ENCODE measurements at regions not wholly inside any gene's neighbourhood (a gene's known extent, or its start where the extent isn't known, plus 50 kb on each side); places are given as distances from the start of the nearest gene placed in this dataset.

DNA sequence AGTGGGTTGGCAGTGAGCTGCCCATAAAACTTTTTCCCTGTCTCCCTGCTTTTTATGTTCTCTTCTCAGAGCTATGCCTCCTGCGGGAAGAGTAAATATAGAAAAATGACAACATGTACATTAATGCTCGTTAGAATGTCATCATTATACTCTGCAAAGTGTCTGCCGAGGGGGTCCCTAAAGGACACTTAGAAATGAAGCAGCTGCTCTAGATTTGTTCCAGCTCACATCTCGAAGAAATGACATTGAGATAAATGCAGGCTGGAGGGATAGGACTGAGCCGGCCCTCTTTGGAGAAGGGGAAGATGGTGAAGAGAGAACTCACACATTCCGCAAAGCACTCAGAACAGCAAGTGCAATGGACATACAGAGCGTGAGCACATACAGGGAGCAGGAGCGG lies 240.0 kb downstream of the NXPE2 start:
- TF ChIP-seq, protein P1, sequence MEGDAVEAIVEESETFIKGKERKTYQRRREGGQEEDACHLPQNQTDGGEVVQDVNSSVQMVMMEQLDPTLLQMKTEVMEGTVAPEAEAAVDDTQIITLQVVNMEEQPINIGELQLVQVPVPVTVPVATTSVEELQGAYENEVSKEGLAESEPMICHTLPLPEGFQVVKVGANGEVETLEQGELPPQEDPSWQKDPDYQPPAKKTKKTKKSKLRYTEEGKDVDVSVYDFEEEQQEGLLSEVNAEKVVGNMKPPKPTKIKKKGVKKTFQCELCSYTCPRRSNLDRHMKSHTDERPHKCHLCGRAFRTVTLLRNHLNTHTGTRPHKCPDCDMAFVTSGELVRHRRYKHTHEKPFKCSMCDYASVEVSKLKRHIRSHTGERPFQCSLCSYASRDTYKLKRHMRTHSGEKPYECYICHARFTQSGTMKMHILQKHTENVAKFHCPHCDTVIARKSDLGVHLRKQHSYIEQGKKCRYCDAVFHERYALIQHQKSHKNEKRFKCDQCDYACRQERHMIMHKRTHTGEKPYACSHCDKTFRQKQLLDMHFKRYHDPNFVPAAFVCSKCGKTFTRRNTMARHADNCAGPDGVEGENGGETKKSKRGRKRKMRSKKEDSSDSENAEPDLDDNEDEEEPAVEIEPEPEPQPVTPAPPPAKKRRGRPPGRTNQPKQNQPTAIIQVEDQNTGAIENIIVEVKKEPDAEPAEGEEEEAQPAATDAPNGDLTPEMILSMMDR (IDR thresholded peaks at IDR 0.05 in 2 of 3, conservative IDR thresholded peaks at IDR 0.05 in 1 of 3; ENCODE audit: borderline replicate concordance in 1 of 3, insufficient read depth in 1 of 3, low read depth in 2 of 3, low read length in 2 of 3), result no peak
- TF ChIP-seq EZH2 (IDR thresholded peaks at IDR 0.05) (no peak), POLR2A (IDR thresholded peaks at IDR 0.05; ENCODE audit: borderline replicate concordance, extremely low read depth, insufficient read depth, insufficient read length) (no peak), EZH2phosphoT487 (IDR thresholded peaks at IDR 0.05; ENCODE audit: borderline replicate concordance) (no peak), SRF (IDR thresholded peaks at IDR 0.05; ENCODE audit: low read depth) (no peak), ZNF274 (IDR thresholded peaks at IDR 0.05; ENCODE audit: low read depth, low read length) (no peak), SP1 (IDR thresholded peaks at IDR 0.05; ENCODE audit: low read depth) (no peak)

All from HCT116 (cell line).